ENCODE measurements at regions not wholly inside any gene's neighbourhood (a gene's known extent, or its start where the extent isn't known, plus 50 kb on each side); places are given as distances from the start of the nearest gene placed in this dataset.

DNA sequence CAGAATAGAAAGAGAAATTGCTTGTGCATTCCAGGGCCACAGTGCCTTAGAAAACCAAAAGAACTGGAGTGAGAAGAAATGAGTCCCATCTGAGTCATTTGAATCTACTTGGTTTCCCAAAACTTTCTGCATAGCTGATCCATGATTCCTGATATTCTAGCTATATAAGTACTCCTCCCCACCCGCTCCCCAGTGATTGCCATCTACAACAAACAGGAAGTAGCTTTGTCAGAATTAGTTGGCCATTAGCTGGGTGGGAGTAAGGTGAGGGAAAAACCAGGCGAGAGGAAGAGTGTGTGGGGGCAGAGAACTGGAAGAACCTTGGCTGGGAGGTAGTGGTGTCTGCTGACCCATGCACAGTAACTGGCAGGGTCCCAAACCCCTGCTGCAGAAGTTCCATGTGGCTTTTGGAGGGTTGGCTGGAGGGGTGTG lies 122.1 kb downstream of the ACAA2 start:
- TF ChIP-seq FOXP2 (optimal IDR thresholded peaks at IDR 0.05; ENCODE audit: borderline replicate concordance, extremely low read depth, extremely low read length, insufficient read depth) (peak; percentile 75), POLR2AphosphoS5 (IDR thresholded peaks at IDR 0.05; ENCODE audit: low read depth, low read length) (peak; percentile 41; the same call in 1 of the 2 replicates), TAF1 (IDR thresholded peaks at IDR 0.05; ENCODE audit: borderline replicate concordance, insufficient read depth, low read length) (no peak), SIN3A (IDR thresholded peaks at IDR 0.05; ENCODE audit: borderline replicate concordance, insufficient read depth, low read length) (peak; percentile 89; the same call in 1 of the 2 replicates)
- TF ChIP-seq, protein P1, sequence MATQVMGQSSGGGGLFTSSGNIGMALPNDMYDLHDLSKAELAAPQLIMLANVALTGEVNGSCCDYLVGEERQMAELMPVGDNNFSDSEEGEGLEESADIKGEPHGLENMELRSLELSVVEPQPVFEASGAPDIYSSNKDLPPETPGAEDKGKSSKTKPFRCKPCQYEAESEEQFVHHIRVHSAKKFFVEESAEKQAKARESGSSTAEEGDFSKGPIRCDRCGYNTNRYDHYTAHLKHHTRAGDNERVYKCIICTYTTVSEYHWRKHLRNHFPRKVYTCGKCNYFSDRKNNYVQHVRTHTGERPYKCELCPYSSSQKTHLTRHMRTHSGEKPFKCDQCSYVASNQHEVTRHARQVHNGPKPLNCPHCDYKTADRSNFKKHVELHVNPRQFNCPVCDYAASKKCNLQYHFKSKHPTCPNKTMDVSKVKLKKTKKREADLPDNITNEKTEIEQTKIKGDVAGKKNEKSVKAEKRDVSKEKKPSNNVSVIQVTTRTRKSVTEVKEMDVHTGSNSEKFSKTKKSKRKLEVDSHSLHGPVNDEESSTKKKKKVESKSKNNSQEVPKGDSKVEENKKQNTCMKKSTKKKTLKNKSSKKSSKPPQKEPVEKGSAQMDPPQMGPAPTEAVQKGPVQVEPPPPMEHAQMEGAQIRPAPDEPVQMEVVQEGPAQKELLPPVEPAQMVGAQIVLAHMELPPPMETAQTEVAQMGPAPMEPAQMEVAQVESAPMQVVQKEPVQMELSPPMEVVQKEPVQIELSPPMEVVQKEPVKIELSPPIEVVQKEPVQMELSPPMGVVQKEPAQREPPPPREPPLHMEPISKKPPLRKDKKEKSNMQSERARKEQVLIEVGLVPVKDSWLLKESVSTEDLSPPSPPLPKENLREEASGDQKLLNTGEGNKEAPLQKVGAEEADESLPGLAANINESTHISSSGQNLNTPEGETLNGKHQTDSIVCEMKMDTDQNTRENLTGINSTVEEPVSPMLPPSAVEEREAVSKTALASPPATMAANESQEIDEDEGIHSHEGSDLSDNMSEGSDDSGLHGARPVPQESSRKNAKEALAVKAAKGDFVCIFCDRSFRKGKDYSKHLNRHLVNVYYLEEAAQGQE (IDR thresholded peaks at IDR 0.05; ENCODE audit: insufficient read depth in 1 of 2, low read depth in 2 of 2, low read length in 2 of 2): peak in 1 of 2 experiments; percentile 65; a peak in 1 of 4 replicates

DNA sequence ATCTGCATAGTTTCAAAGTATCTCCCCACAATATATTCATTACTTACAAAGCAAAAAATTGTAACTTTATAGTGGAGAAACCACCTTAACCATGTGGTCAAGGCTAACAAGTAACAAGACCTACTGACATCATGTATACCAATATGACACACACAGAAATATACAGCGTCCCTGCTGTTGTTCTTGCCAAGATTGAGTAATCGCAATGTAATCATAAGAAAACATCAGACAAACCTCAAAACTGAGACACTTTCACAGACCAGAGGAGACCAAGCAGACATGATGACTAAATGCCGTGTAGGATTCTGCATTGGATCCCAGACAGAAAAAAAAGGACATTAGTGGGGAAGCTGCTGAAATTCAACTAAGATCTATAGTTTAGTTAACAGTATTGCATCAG lies 123.0 kb downstream of the ACAA2 start:
- TF ChIP-seq TAF1 (IDR thresholded peaks at IDR 0.05; ENCODE audit: borderline replicate concordance, insufficient read depth, low read length): peak; percentile 39; the same call in 1 of the 2 replicates
- no peak for TF ChIP-seq FOXP2 (optimal IDR thresholded peaks at IDR 0.05; ENCODE audit: borderline replicate concordance, extremely low read depth, extremely low read length, insufficient read depth)
- TF ChIP-seq POLR2AphosphoS5 (IDR thresholded peaks at IDR 0.05; ENCODE audit: low read depth, low read length): no peak
- TF ChIP-seq, protein P1 (IDR thresholded peaks at IDR 0.05; ENCODE audit: insufficient read depth in 1 of 2, low read depth in 2 of 2, low read length in 2 of 2): no peak
- peak; percentile 57; the same call in 1 of the 2 replicates for TF ChIP-seq SIN3A (IDR thresholded peaks at IDR 0.05; ENCODE audit: borderline replicate concordance, insufficient read depth, low read length)

DNA sequence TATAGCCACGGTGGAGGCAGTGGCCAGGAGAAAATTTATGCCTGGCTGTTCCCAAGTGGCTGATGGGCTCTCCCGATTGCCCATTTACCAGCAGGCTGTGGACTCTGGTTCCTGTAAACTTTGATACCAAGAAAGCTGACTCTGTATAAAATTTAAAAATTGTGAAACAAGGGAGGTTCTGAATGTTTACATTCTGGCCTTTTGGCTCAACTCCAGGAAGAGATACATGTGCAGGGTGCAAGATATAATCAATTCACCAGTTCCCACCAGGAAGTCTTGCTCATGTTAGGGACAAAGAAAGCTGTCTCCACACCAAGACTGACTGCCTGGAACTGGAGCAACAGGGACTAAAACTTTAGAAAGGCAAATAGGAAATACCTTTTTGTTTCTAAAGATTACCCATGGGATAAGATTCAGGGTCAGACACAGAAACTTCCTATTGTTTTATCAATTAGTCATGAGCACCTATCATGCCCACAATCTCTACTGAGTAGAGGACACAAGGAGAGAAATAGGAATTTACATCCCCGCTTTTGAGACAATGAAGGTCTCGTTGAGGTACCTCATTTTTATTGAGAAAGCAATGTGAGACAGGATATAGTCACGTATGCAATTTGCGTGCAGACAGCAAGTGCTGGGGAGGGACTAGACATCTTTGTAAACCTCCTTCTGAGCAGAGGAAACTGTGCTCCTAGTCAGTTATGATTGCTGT lies 123.5 kb downstream of the LIPG start:
- TF ChIP-seq TAF1 (IDR thresholded peaks at IDR 0.05; ENCODE audit: borderline replicate concordance, insufficient read depth, low read length) (no peak), POLR2AphosphoS5 (IDR thresholded peaks at IDR 0.05; ENCODE audit: low read depth, low read length) (peak; percentile 57; the same call in 1 of the 2 replicates)

- peak; percentile 28; the same call in 1 of the 2 replicates for TF ChIP-seq SIN3A (IDR thresholded peaks at IDR 0.05; ENCODE audit: borderline replicate concordance, insufficient read depth, low read length)
- no peak for TF ChIP-seq POLR2AphosphoS5 (IDR thresholded peaks at IDR 0.05; ENCODE audit: low read depth, low read length)
- TF ChIP-seq, protein P1 (IDR thresholded peaks at IDR 0.05; ENCODE audit: insufficient read depth in 1 of 2, low read depth in 2 of 2, low read length in 2 of 2): 0 out of 4 replicates have a peak, but pooled peaks of 1 of the 2 experiments have one; percentile 21
- no peak for TF ChIP-seq FOXP2 (optimal IDR thresholded peaks at IDR 0.05; ENCODE audit: borderline replicate concordance, extremely low read depth, extremely low read length, insufficient read depth)
- no peak for TF ChIP-seq TAF1 (IDR thresholded peaks at IDR 0.05; ENCODE audit: borderline replicate concordance, insufficient read depth, low read length)
These were observed 120.4 kb downstream of the LIPG start for GRCh38 chr18:49682173-49682802.

- TF ChIP-seq, protein P1 (IDR thresholded peaks at IDR 0.05; ENCODE audit: insufficient read depth in 1 of 2, low read depth in 2 of 2, low read length in 2 of 2): no peak
- TF ChIP-seq TAF1 (IDR thresholded peaks at IDR 0.05; ENCODE audit: borderline replicate concordance, insufficient read depth, low read length) (no peak), FOXP2 (optimal IDR thresholded peaks at IDR 0.05; ENCODE audit: borderline replicate concordance, extremely low read depth, extremely low read length, insufficient read depth) (no peak), SIN3A (IDR thresholded peaks at IDR 0.05; ENCODE audit: borderline replicate concordance, insufficient read depth, low read length) (no peak), POLR2AphosphoS5 (IDR thresholded peaks at IDR 0.05; ENCODE audit: low read depth, low read length) (no peak)
These were observed 119.5 kb downstream of the LIPG start for GRCh38 chr18:49681387-49681786.

Measured in PFSK-1 (cell line).